ENCODE measurements at regions not wholly inside any gene's neighbourhood (a gene's known extent, or its start where the extent isn't known, plus 50 kb on each side); places are given as distances from the start of the nearest gene placed in this dataset.
A peak's percentile ranks its signal among the peaks of the same experiment; 100 is the strongest.

GRCh38 chr11:114771172-114771571 lies 92.8 kb downstream of the NXPE2 start:
- no TSS peak for BruUV-seq (replicated peaks)
- TF ChIP-seq, protein P1, sequence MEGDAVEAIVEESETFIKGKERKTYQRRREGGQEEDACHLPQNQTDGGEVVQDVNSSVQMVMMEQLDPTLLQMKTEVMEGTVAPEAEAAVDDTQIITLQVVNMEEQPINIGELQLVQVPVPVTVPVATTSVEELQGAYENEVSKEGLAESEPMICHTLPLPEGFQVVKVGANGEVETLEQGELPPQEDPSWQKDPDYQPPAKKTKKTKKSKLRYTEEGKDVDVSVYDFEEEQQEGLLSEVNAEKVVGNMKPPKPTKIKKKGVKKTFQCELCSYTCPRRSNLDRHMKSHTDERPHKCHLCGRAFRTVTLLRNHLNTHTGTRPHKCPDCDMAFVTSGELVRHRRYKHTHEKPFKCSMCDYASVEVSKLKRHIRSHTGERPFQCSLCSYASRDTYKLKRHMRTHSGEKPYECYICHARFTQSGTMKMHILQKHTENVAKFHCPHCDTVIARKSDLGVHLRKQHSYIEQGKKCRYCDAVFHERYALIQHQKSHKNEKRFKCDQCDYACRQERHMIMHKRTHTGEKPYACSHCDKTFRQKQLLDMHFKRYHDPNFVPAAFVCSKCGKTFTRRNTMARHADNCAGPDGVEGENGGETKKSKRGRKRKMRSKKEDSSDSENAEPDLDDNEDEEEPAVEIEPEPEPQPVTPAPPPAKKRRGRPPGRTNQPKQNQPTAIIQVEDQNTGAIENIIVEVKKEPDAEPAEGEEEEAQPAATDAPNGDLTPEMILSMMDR (conservative IDR thresholded peaks at IDR 0.05) = no peak
- no peak for TF ChIP-seq EZH2 (IDR thresholded peaks at IDR 0.05; ENCODE audit: low read depth)
- CTCF ChIA-PET = no interaction called here

GRCh38 chr11:114773541-114774338 lies 95.4 kb downstream of the NXPE2 start:
- Histone ChIP-seq H3K4me3 (no peak overlapping the region), H3K9me2 (ENCODE audit: insufficient read depth) (no peaks in the 10 kb centered on the region), H3K4me1 (replicated peaks; ENCODE audit: insufficient read depth) (no peaks in the 10 kb centered on the region), H3K9me3 (ENCODE audit: insufficient read depth, low read depth) (no peaks in the 10 kb centered on the region), H3K27ac (no peak overlapping the region), H4K20me1 (ENCODE audit: insufficient read depth) (no peaks in the 10 kb centered on the region), H3K79me2 (ENCODE audit: low read depth) (no peaks in the 10 kb centered on the region), H3K36me3 (ENCODE audit: low read depth) (no peaks in the 10 kb centered on the region), H2AFZ (no peak overlapping the region), H3F3A (ENCODE audit: insufficient read depth, low read depth) (no peaks in the 10 kb centered on the region), H3K4me2 (no peak overlapping the region), H3K27me3 (ENCODE audit: insufficient read depth, low read depth) (peaks cover 36% of the 10 kb centered on the region; the same call in 1 of the 2 replicates)
- BruUV-seq (replicated peaks) = no TSS peak
- intact Hi-C loops (cut with micrococcal nuclease; ENCODE audit: unreplicated experiment) = loop anchor here (10.0 kb wide), 1 partner anchor 1971 kb away; no protein-coding TSS in a partner anchor
- ChIA-PET CTCF (no interaction called here), POLR2A (ENCODE audit: unreplicated experiment) (no interaction called here)
- DNase-seq = no peak
- TF ChIP-seq EZH2 (IDR thresholded peaks at IDR 0.05; ENCODE audit: low read depth) = no peak
- TF ChIP-seq, protein P1 (conservative IDR thresholded peaks at IDR 0.05) = no peak

More at GRCh38 chr11:114771172-114771571, 92.8 kb downstream of the NXPE2 start:
- 0 out of 2 replicates have a peak, but pooled peaks cover 16% of the 10 kb centered on the region for H3K27me3 ChIP-seq (ENCODE audit: insufficient read depth, low read depth)
- H2AFZ ChIP-seq = no peak overlapping the region
- intact Hi-C loops (cut with micrococcal nuclease; ENCODE audit: unreplicated experiment) = loop anchor here (10.0 kb wide), 1 partner anchor 1974 kb away; no protein-coding TSS in a partner anchor
- POLR2A ChIA-PET (ENCODE audit: unreplicated experiment) = no interaction called here
- no peak overlapping the region for H3K4me2 ChIP-seq
- no peak overlapping the region for H3K4me3 ChIP-seq
- H3K27ac ChIP-seq = no peak overlapping the region
- no peak for DNase-seq
- no peaks in the 10 kb centered on the region for H3K9me3 ChIP-seq (ENCODE audit: insufficient read depth, low read depth)
- H3K79me2 ChIP-seq (ENCODE audit: low read depth) = no peaks in the 10 kb centered on the region
- no peaks in the 10 kb centered on the region for H3F3A ChIP-seq (ENCODE audit: insufficient read depth, low read depth)
- no peaks in the 10 kb centered on the region for H4K20me1 ChIP-seq (ENCODE audit: insufficient read depth)
- no peaks in the 10 kb centered on the region for H3K9me2 ChIP-seq (ENCODE audit: insufficient read depth)
- no peaks in the 10 kb centered on the region for H3K4me1 ChIP-seq (replicated peaks; ENCODE audit: insufficient read depth)
- no peaks in the 10 kb centered on the region for H3K36me3 ChIP-seq (ENCODE audit: low read depth)

DNA sequence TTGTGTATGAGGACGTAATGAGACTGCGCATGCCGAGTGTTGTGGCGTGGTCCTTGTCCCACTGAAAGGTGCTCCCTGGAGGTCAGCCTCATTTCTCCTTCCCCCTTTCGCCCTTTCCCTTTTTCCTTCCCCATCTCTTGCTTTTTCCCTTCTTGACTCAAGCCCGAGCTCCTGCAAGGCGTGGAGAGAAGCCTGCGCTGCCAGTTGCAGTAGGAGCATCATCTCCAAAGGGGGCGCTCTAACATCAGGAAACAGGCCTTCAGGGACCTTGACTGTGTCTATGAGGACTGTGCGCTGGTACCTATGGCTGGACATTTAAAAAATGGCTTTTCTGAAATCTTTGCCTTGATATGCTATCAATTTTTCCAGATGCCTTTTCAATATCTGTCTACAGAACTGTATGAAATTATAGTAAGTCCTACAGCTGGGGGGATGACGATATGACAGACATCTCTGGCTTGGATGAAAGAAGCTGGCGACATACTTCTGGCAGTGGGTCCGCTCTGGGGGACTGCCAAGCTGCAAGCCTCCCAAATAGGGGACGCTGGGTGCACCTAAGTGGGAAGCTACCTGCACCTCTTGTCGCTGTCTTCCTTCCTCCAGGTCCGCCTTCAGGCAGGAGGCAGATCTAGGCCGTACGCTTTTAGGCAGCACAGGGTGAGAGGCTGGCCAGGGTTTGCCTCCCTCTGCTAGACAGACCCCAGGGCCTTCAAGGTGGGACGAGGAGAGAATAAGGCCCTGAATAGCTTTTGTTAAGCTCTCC lies 96.5 kb downstream of the NXPE2 start:
- H4K20me1 ChIP-seq (ENCODE audit: insufficient read depth) = no peaks in the 10 kb centered on the region
- DNase-seq = peak in 1 of 2 experiments; percentile 13
- H3K4me2 ChIP-seq = no peak overlapping the region
- ChIA-PET POLR2A (ENCODE audit: unreplicated experiment) (no interaction called here), CTCF (interaction anchor here (0.6 kb wide), 1 partner anchor 1943 kb away, joined by 4 read pairs; no protein-coding TSS in a partner anchor)
- no peaks in the 10 kb centered on the region for H3K4me1 ChIP-seq (replicated peaks; ENCODE audit: insufficient read depth)
- TF ChIP-seq, protein P1 (conservative IDR thresholded peaks at IDR 0.05) = peak; percentile 78
- TF ChIP-seq EZH2 (IDR thresholded peaks at IDR 0.05; ENCODE audit: low read depth) = no peak
- no TSS peak for BruUV-seq (replicated peaks)
- H3K9me3 ChIP-seq (ENCODE audit: insufficient read depth, low read depth) = no peaks in the 10 kb centered on the region
- intact Hi-C loops (cut with micrococcal nuclease; ENCODE audit: unreplicated experiment) = loop anchor here (10.0 kb wide), 1 partner anchor 1970 kb away; no protein-coding TSS in a partner anchor
- H2AFZ ChIP-seq = no peak overlapping the region
- no peak overlapping the region for H3K4me3 ChIP-seq
- no peak overlapping the region for H3K27ac ChIP-seq
- H3K9me2 ChIP-seq (ENCODE audit: insufficient read depth) = no peaks in the 10 kb centered on the region
- H3K36me3 ChIP-seq (ENCODE audit: low read depth) = no peaks in the 10 kb centered on the region
- H3K79me2 ChIP-seq (ENCODE audit: low read depth) = no peaks in the 10 kb centered on the region
- peaks cover 47% of the 10 kb centered on the region; the same call in 1 of the 2 replicates for H3K27me3 ChIP-seq (ENCODE audit: insufficient read depth, low read depth)
- H3F3A ChIP-seq (ENCODE audit: insufficient read depth, low read depth) = no peaks in the 10 kb centered on the region

All from PC-9 (cell line).